Activated T-cell treated with anti-CD3 and anti-CD28 coated beads, Interleukin-2, amount 50 U/mL, for 48 hours (primary cell): ENCODE measurements at regions not wholly inside any gene's neighbourhood (a gene's known extent, or its start where the extent isn't known, plus 50 kb on each side); places are given as distances from the start of the nearest gene placed in this dataset.
"Not testable (repeated sequence)": the region's sequence is repeated elsewhere in the genome, so short reads cannot be mapped to it uniquely, and the experiment has no call there.

Experiments
- DNase-seq, 2 experiments: peaks; one replicate each; pipeline ENCODE4 v3.0.0-alpha.2; 2020

- DNase-seq: no peak
These were observed 231.4 kb downstream of the LRRN1 start for GRCh38 chr3:4030624-4031023.

- DNase-seq: no peak
These were observed 234.1 kb downstream of the LRRN1 start for GRCh38 chr3:4033296-4033695.

- no peak for DNase-seq
These were observed 236.8 kb downstream of the LRRN1 start for GRCh38 chr3:4036046-4036445.

- DNase-seq: no peak
These were observed 239.1 kb downstream of the LRRN1 start for GRCh38 chr3:4038351-4038750.

- DNase-seq: no peak
These were observed 242.8 kb downstream of the LRRN1 start for GRCh38 chr3:4042070-4042469.

- no peak for DNase-seq
These were observed 243.6 kb downstream of the LRRN1 start for GRCh38 chr3:4042869-4043268.

- DNase-seq: no peak
These were observed 244.8 kb downstream of the LRRN1 start for GRCh38 chr3:4043867-4044575.

GRCh38 chr3:4044619-4045018 lies 245.4 kb downstream of the LRRN1 start:
- DNase-seq: no peak

- DNase-seq: no peak
These were observed 246.5 kb downstream of the LRRN1 start for GRCh38 chr3:4045756-4046155.

GRCh38 chr3:4047366-4047765 lies 248.1 kb downstream of the LRRN1 start:
- no peak for DNase-seq

GRCh38 chr3:4052706-4053105 lies 250.5 kb upstream of the SETMAR start:
- no peak for DNase-seq

- no peak for DNase-seq
These were observed 249.2 kb upstream of the SETMAR start for GRCh38 chr3:4053975-4054374.

- no peak for DNase-seq
These were observed 243.1 kb upstream of the SETMAR start for GRCh38 chr3:4060064-4060463.

- no peak for DNase-seq
These were observed 242.6 kb upstream of the SETMAR start for GRCh38 chr3:4060603-4061002.

- DNase-seq: no peak
These were observed 242.0 kb upstream of the SETMAR start for GRCh38 chr3:4061195-4061594.

- DNase-seq: no peak
These were observed 241.3 kb upstream of the SETMAR start for GRCh38 chr3:4061783-4062360.

- no peak for DNase-seq
These were observed 240.5 kb upstream of the SETMAR start for GRCh38 chr3:4062621-4063020.

- DNase-seq: no peak
These were observed 239.1 kb upstream of the SETMAR start for GRCh38 chr3:4063916-4064574.

GRCh38 chr3:4065085-4065484 lies 238.1 kb upstream of the SETMAR start:
- no peak for DNase-seq

- DNase-seq: no peak
These were observed 237.6 kb upstream of the SETMAR start for GRCh38 chr3:4065554-4065953.

GRCh38 chr3:4067893-4068292 lies 235.3 kb upstream of the SETMAR start:
- no peak for DNase-seq

GRCh38 chr3:4069796-4070195 lies 233.4 kb upstream of the SETMAR start:
- DNase-seq: no peak

- DNase-seq: no peak
These were observed 231.5 kb upstream of the SETMAR start for GRCh38 chr3:4071481-4072184.

- not testable (repeated sequence) for DNase-seq
These were observed 225.9 kb upstream of the SETMAR start for GRCh38 chr3:4077278-4077677.
